Ureter (tissue), 1 donor: ENCODE measurements at regions not wholly inside any gene's neighbourhood (a gene's known extent, or its start where the extent isn't known, plus 50 kb on each side); places are given as distances from the start of the nearest gene placed in this dataset.

ENCODE experiments used
- DNase-seq: peaks from one replicate; pipeline ENCODE4 v3.0.0-alpha.2; 2020; ENCODE audit warnings: low spot score
- donor health status: DM: yes; HTN: yes; CAD: no.

DNA sequence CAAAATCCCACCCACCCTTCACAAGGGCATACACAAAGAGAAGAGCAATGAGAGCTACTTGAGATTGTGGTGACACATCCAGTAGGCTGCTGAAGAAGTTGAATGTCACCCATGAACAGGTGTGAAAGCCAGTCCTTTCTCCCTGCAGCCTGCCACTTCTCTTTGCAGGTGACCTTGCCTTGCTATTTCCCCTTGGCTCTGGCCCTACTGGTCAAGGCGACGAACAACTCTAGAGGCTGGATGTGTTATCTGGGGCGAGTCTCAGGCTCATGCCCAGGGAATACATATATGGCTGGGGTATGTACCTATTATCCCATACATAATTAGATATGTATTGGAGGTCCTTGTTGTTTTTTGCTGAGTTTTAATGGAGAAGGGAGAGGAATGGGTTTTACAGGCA lies 70.2 kb upstream of the EGLN3 start:
- no peak for DNase-seq

DNA sequence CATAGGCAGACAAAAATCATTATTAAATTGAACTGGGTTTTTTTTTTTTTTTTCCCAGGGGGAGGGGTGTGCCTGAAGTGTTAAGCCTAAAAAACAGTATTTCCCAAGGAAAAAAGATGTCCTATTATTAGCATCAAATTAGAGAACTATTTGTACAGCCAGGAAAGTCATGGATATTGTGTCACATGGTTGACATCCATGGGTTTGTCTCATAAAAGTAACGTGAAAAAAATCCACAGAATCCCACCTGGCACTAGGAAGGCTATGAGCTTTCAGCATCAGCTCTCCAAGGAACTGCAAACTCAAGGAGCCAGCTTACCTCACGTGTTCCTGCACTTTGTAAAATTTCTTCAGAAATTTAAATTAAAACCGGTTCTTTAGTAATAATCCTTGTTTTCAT lies 69.1 kb upstream of the EGLN3 start:
- no peak for DNase-seq

DNA sequence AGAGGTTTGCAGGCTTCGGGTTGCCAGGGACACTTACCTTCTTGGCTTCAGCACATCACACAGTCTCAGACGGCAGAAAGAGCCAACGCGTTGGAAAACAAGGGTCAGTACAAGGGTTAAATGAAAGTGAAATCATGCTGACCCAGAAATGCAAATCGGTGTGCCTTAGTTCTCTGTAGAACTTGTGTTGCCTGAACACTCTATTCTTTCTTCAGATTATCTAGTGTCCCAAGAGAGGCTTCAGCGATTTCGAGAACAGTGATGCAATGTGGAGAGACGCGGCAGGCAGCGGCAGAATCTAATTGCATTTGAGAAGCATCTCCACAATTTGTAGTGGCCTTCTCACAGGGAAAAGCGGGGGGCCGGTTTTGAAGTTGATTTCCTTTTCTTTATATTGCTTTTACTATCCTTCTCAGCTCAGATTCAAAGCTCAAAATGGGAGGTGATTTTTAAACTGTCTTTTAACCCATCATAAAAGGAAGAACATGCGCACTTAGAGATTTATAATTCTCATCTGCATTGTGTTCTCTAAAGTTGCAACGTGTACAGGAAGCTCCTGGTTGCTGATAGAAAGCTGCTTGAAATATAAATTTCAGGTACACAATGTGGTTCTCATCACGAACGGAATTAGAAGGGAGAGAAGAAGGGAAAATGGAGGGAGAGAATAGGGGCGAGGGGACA lies 67.8 kb upstream of the EGLN3 start:
- no peak for DNase-seq

DNA sequence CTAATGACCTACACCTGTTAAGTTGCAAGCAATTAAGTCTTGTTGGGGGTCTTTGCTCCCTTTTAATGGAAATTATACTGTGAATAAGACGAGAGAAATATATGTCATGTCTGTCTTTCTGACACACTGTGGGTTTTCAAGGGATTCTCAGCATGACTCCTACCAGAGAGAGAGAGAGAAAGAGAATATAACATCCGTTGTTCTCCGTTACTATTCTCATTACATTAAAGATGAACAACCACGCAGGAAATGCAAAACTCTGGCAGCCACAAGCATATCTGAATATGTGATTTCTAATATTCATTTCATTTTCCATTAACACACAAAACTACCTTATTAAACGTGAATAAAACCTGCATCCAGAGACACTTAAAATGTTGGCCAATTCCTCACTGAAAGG lies 67.3 kb upstream of the EGLN3 start:
- no peak for DNase-seq

DNA sequence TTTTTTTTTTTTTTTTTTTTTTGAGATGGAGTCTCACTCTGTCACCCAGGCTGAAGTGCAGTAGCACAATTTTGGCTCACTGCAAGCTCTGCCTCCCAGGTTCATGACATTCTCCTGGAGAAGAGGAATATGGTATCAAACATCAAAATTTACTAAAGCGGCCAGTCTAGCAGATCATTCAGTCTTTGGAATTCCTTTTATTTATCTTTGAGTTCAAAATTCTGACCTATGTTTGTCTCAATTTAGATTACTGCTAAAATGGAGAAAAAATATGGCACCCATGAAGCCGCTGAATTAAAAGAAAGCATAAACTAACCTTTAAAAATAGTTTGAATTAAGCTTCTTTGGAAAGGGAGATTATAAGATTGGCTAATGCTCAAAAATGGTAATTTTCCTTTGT lies 64.5 kb upstream of the EGLN3 start:
- no peak for DNase-seq

DNA sequence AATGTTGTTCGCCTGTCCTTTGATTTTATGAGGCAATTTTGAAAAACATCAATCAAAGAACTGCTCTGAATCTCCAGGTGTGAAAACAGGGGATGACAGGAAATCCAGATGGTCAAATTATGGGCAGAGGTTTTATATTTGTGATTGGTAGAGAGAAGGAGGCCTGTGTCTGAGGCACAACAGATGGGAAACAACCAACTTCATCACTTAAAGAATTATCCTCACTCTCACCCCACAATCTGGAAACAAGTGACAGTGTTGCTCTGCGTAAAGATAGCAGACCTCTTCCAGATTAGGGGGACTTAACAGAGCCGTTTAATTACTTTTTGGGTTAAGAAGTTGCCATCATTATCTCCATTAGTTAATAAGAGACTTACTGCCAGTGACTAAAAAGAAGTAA lies 64.1 kb upstream of the EGLN3 start:
- no peak for DNase-seq

DNA sequence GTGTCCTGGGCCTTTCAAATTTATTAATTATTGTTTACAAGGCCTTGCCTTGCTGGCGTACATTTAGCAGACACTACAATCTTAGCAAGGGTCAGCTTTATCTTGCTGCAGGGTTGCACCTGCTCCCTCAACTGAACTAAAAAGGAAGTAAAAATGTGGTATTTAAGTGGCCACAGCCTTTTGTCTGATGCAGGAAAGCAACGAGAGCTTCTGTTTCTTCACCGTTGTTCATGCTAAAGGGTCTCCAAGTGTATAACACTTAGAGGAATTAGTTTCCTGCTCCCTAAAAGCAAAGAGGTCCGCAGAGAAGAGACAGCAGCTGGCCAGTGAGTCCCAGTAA lies 62.8 kb upstream of the EGLN3 start:
- DNase-seq: no peak

DNA sequence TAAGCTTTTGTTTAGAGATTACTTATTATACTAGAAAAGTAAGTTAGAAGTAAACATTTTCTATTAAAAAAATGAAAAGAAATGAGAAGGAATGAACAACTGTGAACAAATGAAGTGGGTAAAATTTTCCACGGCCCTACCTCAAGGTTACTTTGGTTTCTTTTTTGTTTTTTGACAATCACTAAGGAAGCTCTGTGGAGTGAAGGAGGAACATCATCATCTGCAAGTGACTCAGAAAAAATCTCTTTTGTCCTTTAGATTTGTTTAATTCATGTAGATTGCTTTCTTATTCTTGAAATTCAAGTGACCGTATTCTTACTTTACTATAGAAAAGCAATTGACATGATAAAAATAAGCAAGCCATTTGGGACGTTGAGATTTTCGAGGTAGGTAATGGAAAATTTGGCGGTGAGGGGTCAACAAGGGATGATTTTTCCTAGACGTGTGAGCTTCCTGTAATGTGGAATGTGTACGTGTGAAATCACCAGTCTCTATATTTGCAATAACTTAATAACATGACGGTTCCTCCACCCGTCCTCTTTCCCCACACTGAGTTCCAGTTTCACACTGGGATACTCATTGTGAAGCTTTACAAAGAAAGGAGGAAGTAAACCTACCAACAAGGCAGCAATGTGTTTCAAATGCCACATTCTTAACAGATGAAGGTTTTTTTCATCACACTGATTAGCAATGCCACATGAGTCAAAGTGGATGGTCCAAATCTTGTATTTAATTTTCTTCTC lies 62.3 kb upstream of the EGLN3 start:
- no peak for DNase-seq

DNA sequence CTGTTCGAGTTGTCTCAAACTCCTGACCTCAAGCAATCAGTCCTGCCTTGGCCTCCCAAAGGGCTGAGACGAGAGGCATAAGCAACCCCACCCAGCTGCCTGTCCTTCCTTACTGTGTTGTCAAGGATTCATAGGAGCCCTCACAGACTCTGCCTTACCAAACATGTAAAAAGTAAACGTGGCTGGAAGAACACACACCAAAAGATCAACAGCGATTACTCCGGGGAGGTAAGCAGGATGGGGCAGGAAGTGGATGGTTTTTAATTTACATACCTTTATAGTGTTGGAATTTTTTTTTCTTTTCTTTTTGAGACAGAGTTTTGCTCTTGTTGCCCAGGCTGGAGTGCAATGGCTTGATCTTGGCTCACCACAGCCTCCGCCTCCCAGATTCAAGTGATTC lies 61.5 kb upstream of the EGLN3 start:
- no peak for DNase-seq

DNA sequence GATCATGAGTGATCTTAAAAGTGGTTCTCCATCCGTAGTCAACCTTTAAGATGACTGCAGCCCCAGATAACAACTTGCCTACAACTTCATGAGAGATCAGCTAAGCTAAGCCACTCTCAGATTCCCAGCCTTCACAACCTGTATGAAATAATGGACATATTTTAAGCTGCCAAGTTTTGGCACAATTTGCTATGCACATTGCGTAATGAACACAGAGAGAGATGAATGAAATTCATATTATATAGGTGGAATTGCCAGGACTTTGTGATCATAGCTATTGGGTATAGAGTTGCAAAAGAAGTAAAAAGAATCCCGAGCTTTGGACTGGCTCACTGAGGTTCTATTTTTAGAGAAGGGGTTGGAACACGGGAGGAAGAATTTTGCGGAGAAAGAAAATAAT lies 59.1 kb upstream of the EGLN3 start:
- DNase-seq: no peak

DNA sequence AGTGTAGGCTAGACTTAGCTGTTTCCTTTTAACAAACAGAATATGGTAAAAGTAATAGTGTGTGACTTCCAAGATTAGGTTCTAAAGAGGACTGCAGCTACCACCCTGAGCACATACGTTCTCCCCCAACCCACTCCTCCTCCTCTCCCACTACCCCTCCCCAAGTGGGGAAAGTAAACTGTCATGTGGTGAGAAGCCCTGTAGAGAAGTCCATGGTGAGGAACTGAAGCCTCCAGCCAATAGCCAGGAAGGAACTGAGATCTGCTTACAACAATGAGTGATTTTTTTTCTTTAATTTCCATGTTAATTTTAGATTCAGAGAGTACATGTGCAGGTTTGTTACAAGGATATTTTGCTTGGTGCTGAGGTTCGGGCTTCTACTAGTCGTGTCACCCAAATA lies 57.0 kb upstream of the EGLN3 start:
- DNase-seq: no peak

DNA sequence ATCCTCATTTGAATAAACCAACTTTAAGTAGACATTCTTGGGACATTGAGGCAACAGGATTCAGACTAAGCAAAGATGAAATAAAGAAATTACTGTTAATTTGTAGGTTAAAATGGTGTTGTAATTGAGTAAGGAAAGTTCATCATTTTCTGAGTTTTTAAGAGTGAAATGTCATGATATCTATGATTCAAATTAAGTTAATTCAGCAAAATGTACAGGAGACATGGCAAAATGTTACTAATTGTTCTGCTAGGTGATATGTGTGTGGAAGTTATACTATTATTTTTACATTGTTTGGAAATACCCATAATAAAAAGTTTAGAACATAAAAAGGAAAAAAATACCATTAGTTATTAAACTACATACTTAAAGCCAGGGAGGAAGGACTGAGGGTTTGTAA lies 55.0 kb upstream of the EGLN3 start:
- no peak for DNase-seq

DNA sequence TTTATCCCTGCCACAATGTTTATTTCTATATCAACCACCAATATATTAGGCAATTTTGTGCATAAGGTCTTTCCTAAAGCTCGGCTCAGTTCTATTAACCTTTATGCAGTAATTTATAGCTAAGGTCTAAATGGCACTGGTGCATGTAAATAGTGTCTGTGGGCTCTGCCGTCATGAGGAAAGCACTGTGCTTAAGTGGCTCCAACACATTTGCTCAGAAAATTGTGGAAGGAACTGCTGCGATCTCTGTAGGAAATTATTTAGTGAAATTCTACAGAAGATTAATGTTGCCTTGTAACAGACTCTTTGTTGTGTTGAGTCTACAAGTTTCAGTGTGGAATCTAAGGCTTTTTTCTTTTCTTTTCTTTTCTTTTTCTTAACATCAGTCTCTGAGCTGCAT lies 54.0 kb upstream of the EGLN3 start:
- no peak for DNase-seq

DNA sequence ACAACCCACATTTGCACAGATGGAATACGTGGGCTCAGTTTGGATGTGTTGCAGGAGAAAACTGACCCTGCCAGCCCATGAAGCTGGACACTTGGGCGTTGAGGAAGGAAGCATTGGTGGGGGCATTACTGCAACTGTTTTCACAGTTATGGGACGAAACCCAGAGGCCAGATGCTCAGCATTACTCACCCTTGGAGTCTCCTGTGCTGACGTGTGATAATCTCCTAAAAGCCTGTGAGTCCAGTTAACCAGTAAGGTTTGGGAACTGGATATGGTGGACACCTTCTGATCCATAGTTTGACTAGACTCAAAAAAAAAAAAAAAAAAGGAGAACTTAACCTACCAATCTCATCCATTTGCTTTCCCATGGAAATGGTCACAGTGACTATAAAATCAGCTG lies 52.8 kb upstream of the EGLN3 start:
- DNase-seq: no peak

DNA sequence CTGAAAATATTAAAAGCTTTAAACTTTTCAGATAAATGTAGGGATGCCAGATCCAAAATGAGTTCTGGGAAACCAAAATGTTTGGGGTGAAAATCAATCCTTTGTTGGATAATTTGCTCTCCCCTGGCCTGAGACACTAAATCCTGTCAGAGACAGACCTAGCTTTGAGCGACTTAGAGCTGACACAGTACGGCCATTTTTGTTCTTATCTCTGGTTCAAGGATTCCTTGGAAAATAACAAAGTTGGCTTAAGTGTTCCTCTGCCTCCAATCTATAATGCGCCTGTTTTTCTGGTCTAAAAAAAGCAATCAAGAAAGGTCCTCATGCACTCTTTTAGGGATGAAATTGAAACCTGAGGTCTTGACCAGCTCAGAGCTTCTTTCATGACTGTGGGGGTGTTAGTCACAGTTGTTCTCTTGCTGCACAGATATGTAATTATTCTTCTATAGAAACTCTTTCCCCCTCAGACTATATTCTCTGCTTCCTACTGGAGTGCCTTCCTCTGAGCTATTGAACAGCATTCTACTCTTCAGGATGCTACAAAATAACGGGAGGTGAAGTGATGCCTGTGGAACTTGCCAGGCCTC lies 52.3 kb upstream of the EGLN3 start:
- DNase-seq: no peak
